Caco-2 (cell line): ENCODE measurements at regions not wholly inside any gene's neighbourhood (a gene's known extent, or its start where the extent isn't known, plus 50 kb on each side); places are given as distances from the start of the nearest gene placed in this dataset.

Experiments used
- BruUV-seq: library from RNA; stranded (reverse); fragments of 400-500 nt; replicated peaks from 2 replicates; lab custom pipeline; 2021; lab: Mats Ljungman, UMichigan
- CTCF ChIA-PET: fragments of 300-600 bp; sonication (Branson Sonifier 250); formaldehyde crosslinking; loops from one replicate; lab custom pipeline; 2022; ENCODE audit warnings: antibody characterized with exemption; lab: Charles Lee
- POLR2A ChIA-PET: fragments of 300-600 bp; sonication (Branson Sonifier 250); formaldehyde crosslinking; loops from one replicate; lab custom pipeline; 2022; ENCODE audit warnings: antibody characterized with exemption; lab: Charles Lee
- DNase-seq, 2 experiments: peaks; one replicate each; pipeline versions ENCODE4 v3.0.0 to v3.0.0-alpha.2; 2020 to 2022
- H3K27me3 ChIP-seq: replicated peaks from 2 replicates; pipeline ENCODE4 v1.6.0; 2011; ENCODE audit warnings: low read length; ENCODE audit not compliant: control insufficient read depth, insufficient read depth
- H3K36me3 ChIP-seq: 2 replicates; pipeline ENCODE4 v1.5.1; 2011; ENCODE audit warnings: low read length; ENCODE audit not compliant: control insufficient read depth, insufficient read depth
- H3K4me1 ChIP-seq: fragments of 250-450 bp; sonication (Bioruptor Pico); 2 replicates; pipeline ENCODE4 v1.5.1; 2020; ENCODE audit warnings: mild to moderate bottlenecking
- H3K4me3 ChIP-seq: 2 replicates; pipeline ENCODE4 v1.5.1; 2011; ENCODE audit warnings: low read depth, mild to moderate bottlenecking, control low read depth, low read length
- H3K9me3 ChIP-seq: fragments of 250-450 bp; sonication (Bioruptor Pico); 2 replicates; pipeline ENCODE4 v1.5.1; 2020; ENCODE audit warnings: mild to moderate bottlenecking, moderate library complexity
- H3K27ac Mint-ChIP-seq: one replicate; pipeline ENCODE4 v1.8.0; 2022; ENCODE audit warnings: mixed read lengths; ENCODE audit not compliant: unreplicated experiment
- H3K27me3 Mint-ChIP-seq: one replicate; pipeline ENCODE4 v1.8.0; 2022; ENCODE audit warnings: mixed read lengths; ENCODE audit not compliant: insufficient read depth, unreplicated experiment
- H3K36me3 Mint-ChIP-seq: one replicate; pipeline ENCODE4 v1.8.0; 2022; ENCODE audit warnings: mild to moderate bottlenecking, mixed read lengths; ENCODE audit not compliant: insufficient read depth, unreplicated experiment
- H3K4me1 Mint-ChIP-seq: one replicate; pipeline ENCODE4 v1.8.0; 2022; ENCODE audit warnings: low read depth, mixed read lengths; ENCODE audit not compliant: unreplicated experiment
- H3K4me3 Mint-ChIP-seq: one replicate; pipeline ENCODE4 v1.8.0; 2022; ENCODE audit warnings: mild to moderate bottlenecking, moderate library complexity, mixed read lengths; ENCODE audit not compliant: unreplicated experiment
- H3K9me3 Mint-ChIP-seq: one replicate; pipeline ENCODE4 v1.8.0; 2022; ENCODE audit warnings: mixed read lengths; ENCODE audit not compliant: unreplicated experiment
- CTCF ChIP-seq, 2 experiments: fragments of 200-600 bp in 1 of 2; IDR thresholded peaks; 1 replicate in 1 of 2; 2 replicates in 1 of 2; pipeline versions ENCODE4 v1.5.1 to v1.8.0; 2011 to 2022; ENCODE audit warnings: antibody characterized with exemption in 1 of 2, control low read depth in 1 of 2, inconsistent platforms in 1 of 2, low read depth in 1 of 2, low read length in 1 of 2, mild to moderate bottlenecking in 1 of 2, moderate library complexity in 1 of 2; ENCODE audit not compliant: insufficient read depth in 1 of 2, severe bottlenecking in 1 of 2, unreplicated experiment in 1 of 2
- intact Hi-C: fragments of 100-400 bp; cut with micrococcal nuclease; formaldehyde crosslinking; loops from one replicate; pipeline ENCODE4 v1.10.0; 2022; ENCODE audit not compliant: unreplicated experiment

GRCh38 chr1:177732178-177732577, 237.7 kb downstream of the SEC16B start:
- Mint-ChIP-seq H3K27me3 (peaks cover 8% of the 10 kb centered on the region), H3K9me3 (no peaks in the 10 kb centered on the region), H3K36me3 (no peaks in the 10 kb centered on the region), H3K4me1 (no peaks in the 10 kb centered on the region), H3K4me3 (no peak overlapping the region), H3K27ac (no peak overlapping the region)
- ChIA-PET CTCF (no interaction called here), POLR2A (no interaction called here)
- Histone ChIP-seq H3K9me3 (no peaks in the 10 kb centered on the region), H3K27me3 (no peaks in the 10 kb centered on the region), H3K36me3 (no peaks in the 10 kb centered on the region), H3K4me1 (no peaks in the 10 kb centered on the region), H3K4me3 (no peak overlapping the region)
- BruUV-seq: no TSS peak
- no peak for DNase-seq
- no peak for TF ChIP-seq CTCF (IDR thresholded peaks at IDR 0.05; ENCODE audit: insufficient read depth in 1 of 2, low read depth in 1 of 2, low read length in 1 of 2, severe bottlenecking in 1 of 2, unreplicated experiment in 1 of 2)
- intact Hi-C loops: no loop called here

GRCh38 chr1:177729646-177730045, 240.2 kb downstream of the SEC16B start:
- Mint-ChIP-seq H3K9me3 (peaks cover 18% of the 10 kb centered on the region), H3K4me3 (no peak overlapping the region), H3K27ac (no peak overlapping the region), H3K36me3 (no peaks in the 10 kb centered on the region), H3K27me3 (peaks cover 8% of the 10 kb centered on the region), H3K4me1 (no peaks in the 10 kb centered on the region)
- H3K27me3 ChIP-seq: no peaks in the 10 kb centered on the region
- no peaks in the 10 kb centered on the region for H3K36me3 ChIP-seq
- H3K9me3 ChIP-seq: no peaks in the 10 kb centered on the region
- no TSS peak for BruUV-seq
- ChIA-PET POLR2A (no interaction called here), CTCF (no interaction called here)
- no peak for TF ChIP-seq CTCF (IDR thresholded peaks at IDR 0.05; ENCODE audit: insufficient read depth in 1 of 2, low read depth in 1 of 2, low read length in 1 of 2, severe bottlenecking in 1 of 2, unreplicated experiment in 1 of 2)
- no peaks in the 10 kb centered on the region for H3K4me1 ChIP-seq
- no peak overlapping the region for H3K4me3 ChIP-seq
- DNase-seq: no peak
- intact Hi-C loops: no loop called here

- no peak for TF ChIP-seq CTCF (IDR thresholded peaks at IDR 0.05; ENCODE audit: insufficient read depth in 1 of 2, low read depth in 1 of 2, low read length in 1 of 2, severe bottlenecking in 1 of 2, unreplicated experiment in 1 of 2)
- no peaks in the 10 kb centered on the region for H3K36me3 Mint-ChIP-seq
- H3K4me1 Mint-ChIP-seq: no peaks in the 10 kb centered on the region
- no peak overlapping the region for H3K27ac Mint-ChIP-seq
- H3K9me3 Mint-ChIP-seq: peaks cover 35% of the 10 kb centered on the region
- H3K4me3 ChIP-seq: no peak overlapping the region
- peaks cover 10% of the 10 kb centered on the region for H3K27me3 Mint-ChIP-seq
- intact Hi-C loops: no loop called here
- no peaks in the 10 kb centered on the region for H3K36me3 ChIP-seq
- ChIA-PET POLR2A (no interaction called here), CTCF (no interaction called here)
- H3K9me3 ChIP-seq: 0 out of 2 replicates have a peak, but pooled peaks cover 7% of the 10 kb centered on the region
- H3K4me1 ChIP-seq: no peaks in the 10 kb centered on the region
- H3K27me3 ChIP-seq: no peaks in the 10 kb centered on the region
- no peak for DNase-seq
- no TSS peak for BruUV-seq
- no peak overlapping the region for H3K4me3 Mint-ChIP-seq
Observed at GRCh38 chr1:177723533-177723932, 246.3 kb downstream of the SEC16B start.
